ENCODE measurements at regions not wholly inside any gene's neighbourhood (a gene's known extent, or its start where the extent isn't known, plus 50 kb on each side); places are given as distances from the start of the nearest gene placed in this dataset.

DNA sequence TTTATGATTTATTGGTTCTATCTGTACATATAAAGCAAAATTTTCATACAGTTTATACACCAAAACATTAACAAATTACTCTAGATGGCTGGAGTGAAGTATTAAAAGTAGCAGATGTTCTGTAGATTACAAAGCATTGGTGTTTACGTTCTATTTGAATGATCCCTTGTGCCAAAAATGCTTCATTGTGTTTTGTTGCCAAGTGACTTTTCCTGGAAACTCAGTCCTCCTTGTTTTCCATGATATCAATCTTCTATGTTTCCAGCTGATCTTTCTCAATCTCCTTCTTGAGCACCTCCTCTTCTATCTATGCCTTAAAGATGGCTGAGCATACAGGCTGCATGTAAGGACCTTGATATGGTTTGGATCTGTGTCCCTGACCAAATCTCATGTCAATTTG, 263.6 kb upstream of the CTSO start:
- Histone ChIP-seq H3K9me3 (ENCODE audit: insufficient read depth, low read depth) (no peaks in the 10 kb centered on the region), H3K27ac (no peak overlapping the region), H3K79me2 (ENCODE audit: low read depth) (no peaks in the 10 kb centered on the region), H3K27me3 (ENCODE audit: insufficient read depth, low read depth) (no peaks in the 10 kb centered on the region), H3K9me2 (ENCODE audit: insufficient read depth) (no peaks in the 10 kb centered on the region), H3K4me2 (no peak overlapping the region), H2AFZ (no peak overlapping the region), H3K4me1 (replicated peaks; ENCODE audit: insufficient read depth) (no peaks in the 10 kb centered on the region), H3F3A (ENCODE audit: insufficient read depth, low read depth) (no peaks in the 10 kb centered on the region), H4K20me1 (ENCODE audit: insufficient read depth) (no peaks in the 10 kb centered on the region), H3K36me3 (ENCODE audit: low read depth) (no peaks in the 10 kb centered on the region), H3K4me3 (no peak overlapping the region)
- ChIA-PET CTCF (no interaction called here), POLR2A (ENCODE audit: unreplicated experiment) (no interaction called here)
- no peak for DNase-seq
- no peak for TF ChIP-seq EZH2 (IDR thresholded peaks at IDR 0.05; ENCODE audit: low read depth)
- TF ChIP-seq, protein P1, sequence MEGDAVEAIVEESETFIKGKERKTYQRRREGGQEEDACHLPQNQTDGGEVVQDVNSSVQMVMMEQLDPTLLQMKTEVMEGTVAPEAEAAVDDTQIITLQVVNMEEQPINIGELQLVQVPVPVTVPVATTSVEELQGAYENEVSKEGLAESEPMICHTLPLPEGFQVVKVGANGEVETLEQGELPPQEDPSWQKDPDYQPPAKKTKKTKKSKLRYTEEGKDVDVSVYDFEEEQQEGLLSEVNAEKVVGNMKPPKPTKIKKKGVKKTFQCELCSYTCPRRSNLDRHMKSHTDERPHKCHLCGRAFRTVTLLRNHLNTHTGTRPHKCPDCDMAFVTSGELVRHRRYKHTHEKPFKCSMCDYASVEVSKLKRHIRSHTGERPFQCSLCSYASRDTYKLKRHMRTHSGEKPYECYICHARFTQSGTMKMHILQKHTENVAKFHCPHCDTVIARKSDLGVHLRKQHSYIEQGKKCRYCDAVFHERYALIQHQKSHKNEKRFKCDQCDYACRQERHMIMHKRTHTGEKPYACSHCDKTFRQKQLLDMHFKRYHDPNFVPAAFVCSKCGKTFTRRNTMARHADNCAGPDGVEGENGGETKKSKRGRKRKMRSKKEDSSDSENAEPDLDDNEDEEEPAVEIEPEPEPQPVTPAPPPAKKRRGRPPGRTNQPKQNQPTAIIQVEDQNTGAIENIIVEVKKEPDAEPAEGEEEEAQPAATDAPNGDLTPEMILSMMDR (conservative IDR thresholded peaks at IDR 0.05) = no peak
- intact Hi-C loops (cut with micrococcal nuclease; ENCODE audit: unreplicated experiment) = no loop called here
- no TSS peak for BruUV-seq (replicated peaks)

DNA sequence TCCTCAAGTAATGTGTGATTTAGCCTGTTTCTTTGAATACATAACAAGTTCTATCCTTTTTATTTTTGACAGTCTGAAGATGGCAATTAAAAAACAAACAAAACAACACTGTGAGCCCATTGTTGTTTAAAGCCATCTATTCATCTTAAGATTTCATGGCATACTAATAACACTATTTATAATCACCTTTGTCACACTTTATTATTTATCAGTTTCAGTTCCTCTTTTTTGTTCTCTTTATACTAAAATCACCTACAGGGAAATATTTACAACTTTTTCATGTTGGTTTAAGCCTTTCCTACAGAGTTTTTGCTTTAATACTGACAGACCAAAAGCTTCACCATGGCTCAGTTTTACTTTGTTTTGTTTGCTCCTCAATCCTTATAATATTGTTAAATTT, 247.4 kb upstream of the CTSO start:
- Histone ChIP-seq H3F3A (ENCODE audit: insufficient read depth, low read depth) (no peaks in the 10 kb centered on the region), H3K9me3 (ENCODE audit: insufficient read depth, low read depth) (no peaks in the 10 kb centered on the region), H3K27ac (no peak overlapping the region), H3K4me1 (replicated peaks; ENCODE audit: insufficient read depth) (no peaks in the 10 kb centered on the region), H2AFZ (no peak overlapping the region), H4K20me1 (ENCODE audit: insufficient read depth) (no peaks in the 10 kb centered on the region), H3K9me2 (ENCODE audit: insufficient read depth) (no peaks in the 10 kb centered on the region), H3K79me2 (ENCODE audit: low read depth) (no peaks in the 10 kb centered on the region), H3K4me3 (no peak overlapping the region), H3K27me3 (ENCODE audit: insufficient read depth, low read depth) (no peaks in the 10 kb centered on the region), H3K36me3 (ENCODE audit: low read depth) (no peaks in the 10 kb centered on the region), H3K4me2 (no peak overlapping the region)
- no TSS peak for BruUV-seq (replicated peaks)
- TF ChIP-seq EZH2 (IDR thresholded peaks at IDR 0.05; ENCODE audit: low read depth) = no peak
- TF ChIP-seq, protein P1 (conservative IDR thresholded peaks at IDR 0.05) = no peak
- no peak for DNase-seq
- ChIA-PET POLR2A (ENCODE audit: unreplicated experiment) (no interaction called here), CTCF (no interaction called here)
- intact Hi-C loops (cut with micrococcal nuclease; ENCODE audit: unreplicated experiment) = no loop called here

DNA sequence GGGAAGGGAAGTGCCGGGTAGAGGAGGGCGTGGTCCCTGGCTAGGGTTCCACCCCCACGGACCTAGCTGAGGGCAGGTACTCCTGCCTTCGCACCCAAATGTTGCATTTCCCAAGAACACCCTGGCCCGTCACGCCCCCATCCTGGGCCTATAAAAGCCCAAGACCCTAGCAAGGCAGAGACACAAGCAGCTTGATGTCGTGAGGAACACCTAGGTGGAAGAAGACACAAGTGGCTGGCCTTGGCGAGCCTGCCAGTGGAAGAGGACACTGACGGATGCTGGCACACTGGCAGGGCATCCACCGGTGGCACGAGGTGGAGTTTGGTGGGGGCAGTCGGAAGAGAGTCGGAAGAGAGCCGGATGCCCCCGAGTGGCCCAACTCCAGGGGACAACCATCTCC, 244.8 kb upstream of the CTSO start:
- Histone ChIP-seq H3K4me1 (replicated peaks; ENCODE audit: insufficient read depth) (peaks cover 6% of the 10 kb centered on the region; the same call in 1 of the 2 replicates), H3K4me2 (no peak overlapping the region), H3K27me3 (ENCODE audit: insufficient read depth, low read depth) (no peaks in the 10 kb centered on the region), H3K4me3 (no peak overlapping the region), H2AFZ (no peak overlapping the region), H3K9me2 (ENCODE audit: insufficient read depth) (no peaks in the 10 kb centered on the region), H3K27ac (no peak overlapping the region), H3K36me3 (ENCODE audit: low read depth) (no peaks in the 10 kb centered on the region), H3K9me3 (ENCODE audit: insufficient read depth, low read depth) (no peaks in the 10 kb centered on the region), H4K20me1 (ENCODE audit: insufficient read depth) (no peaks in the 10 kb centered on the region), H3K79me2 (ENCODE audit: low read depth) (no peaks in the 10 kb centered on the region), H3F3A (ENCODE audit: insufficient read depth, low read depth) (no peaks in the 10 kb centered on the region; the same call in 1 of the 2 replicates)
- DNase-seq = no peak
- intact Hi-C loops (cut with micrococcal nuclease; ENCODE audit: unreplicated experiment) = no loop called here
- ChIA-PET POLR2A (ENCODE audit: unreplicated experiment) (no interaction called here), CTCF (no interaction called here)
- no peak for TF ChIP-seq EZH2 (IDR thresholded peaks at IDR 0.05; ENCODE audit: low read depth)
- TF ChIP-seq, protein P1 (conservative IDR thresholded peaks at IDR 0.05) = no peak
- BruUV-seq (replicated peaks) = no TSS peak
